HEK293T (cell line): ENCODE measurements at regions not wholly inside any gene's neighbourhood (a gene's known extent, or its start where the extent isn't known, plus 50 kb on each side); places are given as distances from the start of the nearest gene placed in this dataset.

Source experiments
- CTCF ChIA-PET: fragments of 350-600 bp; formaldehyde crosslinking; extraction: SDS; loops from one replicate; lab custom pipeline; 2021; ENCODE audit warnings: antibody characterized with exemption, inconsistent platforms; lab: Yijun Ruan, JAX
- POLR2A ChIA-PET: fragments of 350-600 bp; formaldehyde crosslinking; extraction: SDS; loops from one replicate; lab custom pipeline; 2020; ENCODE audit warnings: antibody characterized with exemption, inconsistent platforms; lab: Yijun Ruan, JAX
- DNase-seq: peaks from one replicate; pipeline ENCODE4 v3.0.0; 2012; ENCODE audit warnings: mixed read lengths; ENCODE audit errors: extremely low spot score
- ARNT ChIP-seq: fragments of 450-650 bp; IDR thresholded peaks from 2 replicates; pipeline ENCODE4 v1.6.1; 2017; ENCODE audit warnings: mild to moderate bottlenecking
- BHLHE40 ChIP-seq: fragments of 450-650 bp; IDR thresholded peaks from 2 replicates; pipeline ENCODE4 v1.6.1; 2016; ENCODE audit warnings: mild to moderate bottlenecking, moderate library complexity, borderline replicate concordance
- CTBP1 ChIP-seq: fragments of 450-650 bp; IDR thresholded peaks from 2 replicates; pipeline ENCODE4 v1.6.1; 2016; ENCODE audit warnings: borderline replicate concordance
- ELF4 ChIP-seq: fragments of 450-650 bp; IDR thresholded peaks from 2 replicates; pipeline ENCODE4 v1.6.1; 2017; ENCODE audit warnings: antibody characterized with exemption
- FOXA1 ChIP-seq: fragments of 450-650 bp; IDR thresholded peaks from 2 replicates; pipeline ENCODE4 v1.6.1; 2016; ENCODE audit warnings: mild to moderate bottlenecking
- FOXK2 ChIP-seq: fragments of 450-650 bp; IDR thresholded peaks from 2 replicates; pipeline ENCODE4 v1.6.1; 2016; ENCODE audit warnings: mild to moderate bottlenecking
- FOXM1 ChIP-seq: fragments of 450-650 bp; IDR thresholded peaks from 2 replicates; pipeline ENCODE4 v1.6.1; 2017; ENCODE audit warnings: mild to moderate bottlenecking, borderline replicate concordance
- HDGF ChIP-seq: fragments of 450-650 bp; IDR thresholded peaks from 2 replicates; pipeline ENCODE4 v1.6.1; 2017; ENCODE audit warnings: antibody characterized with exemption, borderline replicate concordance
- L3MBTL2 ChIP-seq: fragments of 450-650 bp; conservative IDR thresholded peaks from 2 replicates; pipeline ENCODE4 v1.6.1; 2016; ENCODE audit warnings: mild to moderate bottlenecking
- LEF1 ChIP-seq: fragments of 450-650 bp; IDR thresholded peaks from 2 replicates; pipeline ENCODE4 v1.6.1; 2017; ENCODE audit warnings: mild to moderate bottlenecking, borderline replicate concordance
- NFRKB ChIP-seq: fragments of 450-650 bp; IDR thresholded peaks from 2 replicates; pipeline ENCODE4 v1.6.1; 2016; ENCODE audit warnings: mild to moderate bottlenecking, moderate library complexity
- SP1 ChIP-seq: fragments of 450-650 bp; IDR thresholded peaks from 2 replicates; pipeline ENCODE4 v1.6.1; 2017
- SUZ12 ChIP-seq: fragments of 450-650 bp; IDR thresholded peaks from 2 replicates; pipeline ENCODE4 v1.6.1; 2016; ENCODE audit warnings: mild to moderate bottlenecking
- TARDBP ChIP-seq: fragments of 450-650 bp; IDR thresholded peaks from 2 replicates; pipeline ENCODE4 v1.6.1; 2016
- ZNF384 ChIP-seq: fragments of 450-650 bp; IDR thresholded peaks from 2 replicates; pipeline ENCODE4 v1.6.1; 2016
- TF ChIP-seq, protein P1 (sequence below): fragments of 450-650 bp; IDR thresholded peaks from 2 replicates; pipeline ENCODE4 v1.6.1; 2016

DNA sequence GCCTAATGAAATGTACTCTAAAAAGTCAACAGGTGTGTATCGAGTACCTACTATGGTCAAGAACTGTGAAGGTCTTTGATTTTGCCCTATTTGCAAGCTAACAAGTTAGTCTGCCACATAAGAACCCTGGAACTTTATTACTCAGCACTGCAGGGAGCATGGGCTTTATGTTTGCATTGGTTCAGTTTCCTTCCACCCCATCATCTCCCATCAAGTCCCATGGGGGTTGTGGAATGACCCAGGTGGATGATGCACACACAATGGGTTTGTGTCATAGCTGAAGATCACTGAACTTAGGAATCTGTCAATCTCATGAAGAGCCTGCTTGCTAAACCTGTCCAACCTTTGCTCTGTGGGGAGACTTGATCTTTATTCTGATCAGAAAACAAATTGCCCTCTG lies 265.5 kb downstream of the RPRM start:
- CTCF ChIA-PET = no interaction called here
- TF ChIP-seq ARNT (no peak), SP1 (no peak), NFRKB (no peak), FOXA1 (no peak), SUZ12 (no peak), TARDBP (no peak), ELF4 (no peak), LEF1 (no peak), FOXK2 (no peak), FOXM1 (no peak), BHLHE40 (no peak), HDGF (no peak), L3MBTL2 (no peak), CTBP1 (no peak), ZNF384 (no peak)
- TF ChIP-seq, protein P1, sequence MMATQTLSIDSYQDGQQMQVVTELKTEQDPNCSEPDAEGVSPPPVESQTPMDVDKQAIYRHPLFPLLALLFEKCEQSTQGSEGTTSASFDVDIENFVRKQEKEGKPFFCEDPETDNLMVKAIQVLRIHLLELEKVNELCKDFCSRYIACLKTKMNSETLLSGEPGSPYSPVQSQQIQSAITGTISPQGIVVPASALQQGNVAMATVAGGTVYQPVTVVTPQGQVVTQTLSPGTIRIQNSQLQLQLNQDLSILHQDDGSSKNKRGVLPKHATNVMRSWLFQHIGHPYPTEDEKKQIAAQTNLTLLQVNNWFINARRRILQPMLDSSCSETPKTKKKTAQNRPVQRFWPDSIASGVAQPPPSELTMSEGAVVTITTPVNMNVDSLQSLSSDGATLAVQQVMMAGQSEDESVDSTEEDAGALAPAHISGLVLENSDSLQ = no peak

DNA sequence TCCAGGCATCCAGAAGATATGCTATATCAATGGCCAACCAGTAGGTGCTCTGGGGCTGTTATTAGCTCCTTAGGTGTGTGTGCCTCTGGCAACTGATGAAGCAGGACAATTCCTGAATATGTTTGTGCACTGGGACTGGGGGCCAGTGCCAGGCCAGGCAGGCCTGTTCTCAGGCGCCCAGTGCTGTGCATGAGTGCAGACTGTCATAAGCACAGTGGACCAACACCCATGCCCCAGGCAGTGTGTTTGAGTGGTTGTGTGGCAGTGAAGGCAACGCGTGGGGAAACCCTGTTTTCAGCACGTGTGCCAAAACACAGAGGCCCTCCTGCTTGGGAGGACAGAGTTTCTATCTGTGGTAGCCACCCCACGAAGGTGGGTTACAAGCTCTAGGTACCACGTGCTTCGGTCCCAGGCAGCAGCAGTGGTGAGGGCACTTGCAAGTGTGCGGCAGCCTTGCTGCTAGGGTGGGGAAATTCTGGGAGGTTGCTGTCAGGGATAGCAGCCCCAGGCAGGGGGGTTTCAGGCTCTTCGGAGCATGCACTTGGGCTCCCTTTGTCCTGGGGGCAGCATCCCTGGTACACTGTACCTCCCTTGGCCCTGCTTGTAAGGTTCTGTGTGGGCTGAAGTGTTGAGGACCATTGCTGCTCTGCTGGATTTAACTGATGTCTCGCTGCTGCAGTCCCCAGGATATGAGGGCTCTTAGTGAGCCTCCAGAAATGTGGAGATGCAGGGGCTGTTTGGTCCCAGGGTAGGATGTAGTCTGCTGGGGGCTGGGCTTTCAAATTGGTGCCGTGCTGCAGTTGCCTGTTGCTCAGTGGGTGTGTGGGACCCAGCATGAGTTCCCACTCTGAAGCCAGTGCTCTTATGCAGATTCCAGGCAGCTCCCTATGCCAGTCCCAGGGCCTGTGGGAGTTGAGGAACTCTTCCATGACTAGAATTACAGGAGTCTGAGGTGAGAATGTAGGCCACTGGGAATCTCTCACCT lies 280.9 kb downstream of the RPRM start:
- ChIA-PET POLR2A (no interaction called here), CTCF (no interaction called here)
- TF ChIP-seq ARNT = no peak
- no peak for TF ChIP-seq TARDBP
- TF ChIP-seq L3MBTL2 = no peak
- TF ChIP-seq FOXK2 = no peak
- no peak for TF ChIP-seq ELF4
- TF ChIP-seq, protein P1 = no peak
- no peak for TF ChIP-seq ZNF384
- no peak for TF ChIP-seq FOXM1
- TF ChIP-seq FOXA1 = no peak
- DNase-seq = no peak

More for the DNA sequence above, 265.5 kb downstream of the RPRM start:
- POLR2A ChIA-PET = no interaction called here
- DNase-seq = no peak

DNA sequence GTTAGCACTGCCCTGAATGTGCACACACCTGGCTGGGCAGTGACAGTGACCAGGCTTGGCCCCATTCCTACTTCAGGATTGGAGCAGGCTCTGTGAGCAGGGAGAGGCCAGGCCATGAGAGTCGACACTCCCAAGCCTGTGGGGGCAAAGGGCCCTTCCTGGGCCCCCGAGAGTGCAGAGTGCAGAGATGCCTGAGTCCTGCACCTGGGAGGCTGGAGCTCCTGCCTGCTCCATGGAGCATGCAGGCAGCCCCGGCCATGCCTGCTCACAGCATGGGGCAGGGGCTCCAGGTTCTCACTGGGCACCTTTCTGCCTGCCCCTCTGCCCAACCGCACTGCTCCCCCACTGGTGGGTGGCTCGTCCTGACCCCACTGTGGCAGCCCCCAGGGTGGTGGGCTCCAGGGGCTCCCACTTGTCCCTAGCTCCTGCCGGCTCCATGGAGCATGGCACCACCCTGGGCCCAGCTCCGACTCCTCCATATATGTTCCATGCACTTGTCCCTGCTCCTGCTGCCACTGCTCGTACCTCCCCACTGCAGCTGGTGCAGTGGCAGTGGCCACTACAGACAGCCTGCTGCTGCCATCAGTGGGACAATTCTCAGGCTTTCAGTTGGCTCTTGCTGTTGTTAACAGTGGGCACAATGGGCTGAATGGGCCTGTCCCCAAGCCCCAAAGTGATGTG lies 282.0 kb downstream of the RPRM start:
- CTCF ChIA-PET = no interaction called here
- no peak for DNase-seq
- TF ChIP-seq ELF4 (no peak), TARDBP (no peak), BHLHE40 (no peak), ZNF384 (no peak), HDGF (no peak), SUZ12 (no peak), ARNT (no peak), NFRKB (no peak), FOXA1 (no peak), L3MBTL2 (no peak), SP1 (no peak), CTBP1 (no peak), LEF1 (no peak), FOXM1 (no peak)
- TF ChIP-seq, protein P1 = no peak
- POLR2A ChIA-PET = no interaction called here

DNA sequence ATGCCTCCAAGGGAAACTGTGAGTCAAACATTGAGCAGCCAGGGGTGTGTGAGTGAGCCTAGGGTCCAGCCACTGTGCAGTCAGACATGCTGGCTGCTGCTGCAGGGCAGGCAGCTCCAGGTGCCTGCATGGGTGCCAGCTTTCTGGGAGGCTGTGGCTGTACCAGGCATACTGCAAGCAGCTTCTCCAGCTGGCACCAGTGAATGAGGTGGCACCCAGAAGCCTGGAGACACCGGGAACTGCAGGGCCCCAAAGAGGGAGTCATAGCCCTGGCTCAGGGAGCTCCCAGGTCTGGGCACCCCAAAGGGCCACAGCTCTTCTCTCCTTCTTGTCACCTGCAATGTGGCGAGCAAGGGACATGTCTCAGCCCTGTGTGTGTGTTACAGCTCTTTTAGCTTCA lies 283.2 kb downstream of the RPRM start:
- CTCF ChIA-PET = no interaction called here
- POLR2A ChIA-PET = no interaction called here
- no peak for DNase-seq
- TF ChIP-seq FOXK2 = no peak
- TF ChIP-seq ELF4 = no peak
- TF ChIP-seq LEF1 = no peak
- no peak for TF ChIP-seq L3MBTL2
- TF ChIP-seq ZNF384 = no peak

DNA sequence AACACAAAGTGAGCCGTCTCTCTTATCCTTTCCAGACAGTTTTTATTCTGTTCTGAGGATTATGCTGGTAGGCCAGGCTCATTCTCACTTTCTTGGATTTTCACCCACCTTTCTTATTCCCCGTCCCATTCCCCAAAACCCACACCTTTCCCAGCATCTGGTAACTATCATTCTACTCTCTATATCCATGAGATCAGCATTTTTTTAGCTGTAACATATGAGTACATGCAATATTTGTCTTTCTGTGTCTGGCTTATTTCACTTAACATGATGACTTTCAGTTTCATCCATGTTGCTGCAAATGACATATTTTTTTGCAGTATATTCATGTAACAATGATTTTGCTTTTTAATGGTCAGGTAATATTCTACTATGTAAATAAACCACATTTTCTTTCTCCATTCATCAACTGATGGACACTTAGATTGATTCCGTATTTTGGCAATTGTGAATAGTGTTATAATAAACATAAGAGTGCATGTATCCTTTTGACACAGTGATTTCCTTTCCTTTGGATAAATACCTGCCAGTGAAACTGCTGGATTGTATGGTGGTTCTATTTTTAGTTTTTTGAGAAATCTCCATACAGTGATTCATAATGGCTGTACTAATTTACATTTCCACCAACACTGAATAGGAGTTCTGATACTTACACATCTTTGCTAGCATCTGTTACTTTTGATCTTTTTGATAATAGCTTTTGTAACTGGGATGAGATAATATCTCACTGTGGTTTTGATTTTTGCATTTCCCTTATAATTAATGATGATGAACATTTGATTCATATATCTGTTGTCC lies 289.3 kb downstream of the RPRM start:
- POLR2A ChIA-PET = no interaction called here
- CTCF ChIA-PET = interaction anchor here (0.5 kb wide), 1 partner anchor 1430 kb away, joined by 5 read pairs; no protein-coding TSS in a partner anchor
- TF ChIP-seq ZNF384 = no peak
- TF ChIP-seq SP1 = no peak
- TF ChIP-seq HDGF = no peak
- TF ChIP-seq LEF1 = no peak
- TF ChIP-seq, protein P1 = no peak
- TF ChIP-seq FOXK2 = no peak
- no peak for TF ChIP-seq FOXA1
- no peak for TF ChIP-seq BHLHE40
- no peak for TF ChIP-seq ARNT
- TF ChIP-seq TARDBP = no peak
- no peak for TF ChIP-seq SUZ12
- no peak for TF ChIP-seq NFRKB
- no peak for TF ChIP-seq L3MBTL2
- no peak for TF ChIP-seq ELF4
- TF ChIP-seq FOXM1 = no peak
- no peak for TF ChIP-seq CTBP1
- no peak for DNase-seq
